Pons (tissue), 1 donor: ENCODE measurements at regions not wholly inside any gene's neighbourhood (a gene's known extent, or its start where the extent isn't known, plus 50 kb on each side); places are given as distances from the start of the nearest gene placed in this dataset.

Experiments
- DNase-seq: peaks from one replicate; pipeline ENCODE4 v3.0.0-alpha.2; 2016; ENCODE audit warnings: low spot score

DNA sequence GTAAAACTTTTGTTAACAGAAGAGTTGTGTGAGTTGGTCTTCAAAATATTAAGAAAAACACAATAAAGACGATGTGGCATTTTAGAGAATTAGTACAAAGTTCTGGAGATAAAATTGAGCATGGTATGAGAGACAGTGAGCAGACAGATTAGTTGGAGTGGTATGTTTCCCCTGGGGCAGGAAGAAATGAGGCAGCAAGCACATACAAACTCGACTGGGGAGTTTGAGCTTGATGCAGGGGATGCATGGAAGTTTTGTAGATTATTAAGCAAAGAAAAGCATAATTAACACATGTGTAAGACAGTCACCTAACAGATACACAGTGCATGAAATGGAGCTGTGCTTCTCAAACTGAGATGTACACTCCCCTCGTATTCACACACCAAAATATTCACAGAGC is 58.1 kb upstream of the IL2 start:
- no peak for DNase-seq

GRCh38 chr4:122512430-122512829 is 55.9 kb upstream of the IL2 start:
- no peak for DNase-seq

DNA sequence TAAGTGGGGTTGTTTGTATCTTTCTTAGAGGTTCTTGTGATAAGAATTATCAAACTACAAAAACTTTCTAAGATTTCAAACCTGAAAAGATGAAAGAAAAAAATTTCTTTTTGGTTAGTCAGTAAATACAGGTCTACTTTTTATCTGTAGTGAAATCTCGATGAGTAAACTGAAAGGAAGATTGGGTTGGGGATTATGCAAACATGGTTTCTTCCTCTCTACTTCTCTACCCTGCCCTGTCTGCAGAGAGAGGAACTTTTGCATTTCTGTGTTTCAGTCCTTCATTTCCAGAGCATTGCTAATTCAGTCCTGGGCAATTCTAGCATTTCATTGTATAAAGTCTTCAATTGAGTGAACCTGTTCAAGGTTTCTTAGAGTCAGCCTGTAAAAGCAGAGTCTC is 51.6 kb upstream of the IL2 start:
- DNase-seq: no peak
